NK-92 treated with Interleukin-12 subunit alpha and Interleukin-12 subunit beta, amount 100 ng/mL, for 24 hours (cell line): ENCODE measurements at regions not wholly inside any gene's neighbourhood (a gene's known extent, or its start where the extent isn't known, plus 50 kb on each side); places are given as distances from the start of the nearest gene placed in this dataset.

Experiments used
- DNase-seq: peaks from one replicate; lab custom pipeline; 2025; lab: John Stamatoyannopoulos, UW

- no peak for DNase-seq
Measured at GRCh38 chr3:18675197-18675596, 250.1 kb upstream of the SATB1 start.

GRCh38 chr3:18672561-18672960 is 247.4 kb upstream of the SATB1 start:
- no peak for DNase-seq

- no peak for DNase-seq
Measured at GRCh38 chr3:18670759-18671158, 245.6 kb upstream of the SATB1 start.

- DNase-seq: no peak
Measured at GRCh38 chr3:18669374-18669773, 244.2 kb upstream of the SATB1 start.

DNA sequence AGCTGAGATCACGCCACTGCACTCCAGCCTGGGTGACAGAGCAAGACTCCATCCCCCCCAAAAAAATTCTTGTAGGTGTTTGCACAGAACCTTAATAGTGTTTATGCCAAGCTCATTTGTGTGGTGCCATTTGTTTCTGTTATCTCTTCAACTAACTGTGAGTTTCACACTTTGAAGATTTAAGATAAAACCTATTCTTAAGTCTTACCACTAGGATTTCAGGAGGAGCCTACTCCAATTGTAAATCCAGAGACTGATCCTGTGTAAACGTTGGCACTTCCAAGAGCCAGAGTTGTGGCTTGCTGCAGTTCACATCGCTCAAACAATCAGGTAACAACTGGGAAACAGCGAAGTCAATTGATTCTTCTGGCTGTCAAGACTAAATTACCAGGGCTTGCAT is 242.4 kb upstream of the SATB1 start:
- DNase-seq: no peak

GRCh38 chr3:18666655-18667054 is 241.5 kb upstream of the SATB1 start:
- DNase-seq: no peak

- DNase-seq: no peak
Measured at GRCh38 chr3:18660059-18660458, 234.9 kb upstream of the SATB1 start.

- DNase-seq: no peak
Measured at GRCh38 chr3:18657858-18658820, 233.0 kb upstream of the SATB1 start.

DNA sequence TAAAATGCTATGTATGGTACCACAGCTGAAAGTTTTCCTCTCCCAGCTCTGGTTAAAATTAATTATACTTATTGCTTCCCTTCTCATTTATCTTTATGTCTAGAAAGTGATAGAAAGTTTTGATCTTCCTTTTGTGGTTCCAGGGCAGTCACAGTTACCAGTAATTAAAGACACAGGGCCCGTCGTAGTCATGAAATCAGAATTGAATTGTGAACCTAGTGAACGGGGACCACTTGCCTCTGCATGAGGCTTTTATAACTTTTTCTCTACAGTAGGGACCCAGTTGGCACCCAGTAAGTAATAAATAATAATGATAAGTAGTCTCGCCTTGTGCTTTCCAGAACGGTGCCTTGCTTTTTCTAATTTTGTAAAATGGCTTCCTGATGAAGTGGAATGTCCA is 231.7 kb upstream of the SATB1 start:
- no peak for DNase-seq

- DNase-seq: no peak
Measured at GRCh38 chr3:18656410-18656809, 231.3 kb upstream of the SATB1 start.

GRCh38 chr3:18655827-18656226 is 230.7 kb upstream of the SATB1 start:
- DNase-seq: no peak

DNA sequence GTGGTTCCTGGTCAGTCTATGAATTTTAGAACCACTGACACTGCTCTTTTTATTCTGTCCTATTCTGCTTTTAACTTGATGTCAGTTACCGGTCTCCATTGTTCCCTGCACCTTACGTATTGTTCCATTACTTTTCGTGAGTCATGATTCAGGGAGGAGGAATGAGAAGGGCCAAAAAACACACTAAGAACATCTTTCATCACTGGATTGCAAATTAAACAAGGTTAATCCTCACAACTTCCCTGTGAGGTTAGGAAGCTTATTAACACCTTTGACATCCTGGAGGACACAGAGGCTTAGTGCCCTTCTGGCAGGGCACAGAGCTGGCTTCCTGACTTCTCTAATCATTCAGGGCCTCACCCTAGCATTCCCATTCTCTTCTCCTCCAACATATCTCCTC is 227.6 kb upstream of the SATB1 start:
- no peak for DNase-seq

GRCh38 chr3:18650731-18651130 is 225.6 kb upstream of the SATB1 start:
- no peak for DNase-seq

DNA sequence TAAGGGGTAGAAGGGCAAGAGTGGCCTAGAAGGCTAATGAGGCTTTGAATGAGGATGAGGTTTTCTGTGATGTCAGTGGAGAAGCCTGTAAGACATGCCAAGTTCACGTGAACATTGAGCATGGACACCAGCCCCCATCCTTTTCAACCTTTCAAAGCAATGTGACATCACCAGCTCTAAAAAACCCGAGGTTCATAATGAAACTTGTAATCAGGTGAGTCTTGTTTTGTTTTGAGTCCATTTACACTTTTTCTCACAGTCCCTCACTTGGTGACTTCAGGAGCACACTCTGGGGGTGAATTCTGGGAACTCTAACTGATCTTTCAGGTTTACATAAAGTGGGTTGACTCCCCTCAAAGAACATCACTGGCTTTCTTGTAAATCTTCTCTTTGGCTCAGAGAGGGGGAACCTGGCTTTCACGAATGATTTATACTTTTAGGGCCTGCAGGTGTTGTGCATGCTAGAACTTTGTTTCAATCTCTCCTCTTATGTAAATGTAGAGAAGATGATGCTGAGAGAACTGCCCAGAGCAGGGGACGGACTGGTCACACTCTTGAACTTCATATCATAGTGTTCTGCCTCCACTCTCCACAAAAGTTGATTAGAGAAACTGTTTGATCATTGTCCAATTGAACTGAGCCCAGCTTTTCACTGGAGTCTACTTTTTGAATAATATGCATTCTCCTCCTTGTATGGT is 224.7 kb upstream of the SATB1 start:
- DNase-seq: no peak

GRCh38 chr3:18648868-18649462 is 223.8 kb upstream of the SATB1 start:
- no peak for DNase-seq

DNA sequence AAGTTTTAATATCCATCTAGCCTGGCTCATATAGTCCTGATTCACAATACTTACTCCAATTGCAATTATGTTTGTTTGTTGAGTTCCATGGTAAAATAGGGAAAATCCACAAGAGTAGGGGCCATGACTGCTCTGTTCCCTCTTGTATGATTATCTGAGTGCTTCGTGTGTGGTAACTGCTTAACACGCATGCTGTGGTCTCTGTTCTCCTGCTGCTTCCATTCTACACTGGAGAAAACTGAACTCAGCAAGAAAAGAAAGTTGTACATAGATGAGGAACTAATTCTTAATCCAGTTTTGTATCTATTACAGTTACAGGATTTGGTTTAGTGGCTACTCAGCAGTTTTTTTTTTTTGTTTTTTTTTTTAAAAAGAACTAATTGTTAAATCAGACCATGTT is 223.0 kb upstream of the SATB1 start:
- no peak for DNase-seq

GRCh38 chr3:18645619-18646018 is 220.5 kb upstream of the SATB1 start:
- no peak for DNase-seq

GRCh38 chr3:18643281-18643680 is 218.1 kb upstream of the SATB1 start:
- DNase-seq: no peak

- no peak for DNase-seq
Measured at GRCh38 chr3:18641916-18642315, 216.8 kb upstream of the SATB1 start.

GRCh38 chr3:18635215-18635614 is 210.1 kb upstream of the SATB1 start:
- no peak for DNase-seq

DNA sequence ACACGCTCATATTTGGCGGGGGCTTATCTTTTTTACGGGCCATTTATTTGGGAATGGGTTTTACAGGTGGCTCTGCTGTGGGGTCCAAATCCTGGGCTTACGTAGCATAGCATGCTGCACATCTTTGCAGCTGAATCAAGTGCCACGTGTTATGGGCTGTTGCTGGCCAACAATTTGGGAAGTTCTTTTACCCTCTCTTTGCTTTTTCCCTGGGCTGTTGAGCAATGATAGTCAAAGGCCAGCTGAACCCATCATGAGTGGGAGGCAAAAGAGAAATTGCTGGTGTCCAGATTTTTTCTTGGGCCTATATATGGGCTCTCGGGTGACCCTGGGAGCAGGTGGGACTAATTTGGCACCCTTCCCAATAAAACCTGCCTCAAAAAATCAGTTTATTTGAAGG is 209.3 kb upstream of the SATB1 start:
- no peak for DNase-seq

GRCh38 chr3:18633002-18633401 is 207.9 kb upstream of the SATB1 start:
- DNase-seq: no peak

GRCh38 chr3:18630295-18630694 is 205.2 kb upstream of the SATB1 start:
- DNase-seq: no peak
